BE2C (cell line): ENCODE measurements at regions not wholly inside any gene's neighbourhood (a gene's known extent, or its start where the extent isn't known, plus 50 kb on each side); places are given as distances from the start of the nearest gene placed in this dataset.

ENCODE experiments used
- DNase-seq: peaks from one replicate; pipeline ENCODE4 v3.0.0-alpha.2; 2020
- H3K27me3 ChIP-seq: fragments of 250-450 bp; sonication (Bioruptor Pico); 2 replicates; pipeline ENCODE4 v1.5.1; 2020; ENCODE audit warnings: mild to moderate bottlenecking
- H3K36me3 ChIP-seq: fragments of 250-450 bp; sonication (Bioruptor Pico); 2 replicates; pipeline ENCODE4 v1.5.1; 2020; ENCODE audit warnings: mild to moderate bottlenecking
- H3K4me1 ChIP-seq: fragments of 250-450 bp; sonication (Bioruptor Pico); 2 replicates; pipeline ENCODE4 v1.5.1; 2020
- H3K4me3 ChIP-seq: 2 replicates; pipeline ENCODE4 v1.5.1; 2011; ENCODE audit warnings: low read depth, low read length
- H3K9me3 ChIP-seq: fragments of 250-450 bp; sonication (Bioruptor Pico); 2 replicates; pipeline ENCODE4 v1.5.1; 2020
- CTCF ChIP-seq: IDR thresholded peaks from 2 replicates; pipeline ENCODE4 v1.5.1; 2012; ENCODE audit warnings: mild to moderate bottlenecking, low read depth, low read length

- no peak for TF ChIP-seq CTCF
- no peaks in the 10 kb centered on the region for H3K9me3 ChIP-seq
- no peak overlapping the region for H3K4me3 ChIP-seq
- H3K36me3 ChIP-seq: no peaks in the 10 kb centered on the region
- no peak for DNase-seq
- no peaks in the 10 kb centered on the region for H3K27me3 ChIP-seq
- no peaks in the 10 kb centered on the region for H3K4me1 ChIP-seq
These were observed 200.5 kb downstream of the MACC1 start for GRCh38 chr7:20016669-20017068.

- no peak for DNase-seq
- no peak for TF ChIP-seq CTCF
- H3K4me3 ChIP-seq: no peak overlapping the region
- H3K4me1 ChIP-seq: no peaks in the 10 kb centered on the region
- H3K36me3 ChIP-seq: no peaks in the 10 kb centered on the region
- H3K27me3 ChIP-seq: peaks cover 2% of the 10 kb centered on the region; the same call in 1 of the 2 replicates
- H3K9me3 ChIP-seq: no peaks in the 10 kb centered on the region
These were observed 203.6 kb downstream of the MACC1 start for GRCh38 chr7:20013536-20013935.

GRCh38 chr7:20012100-20012499 is 205.1 kb downstream of the MACC1 start:
- Histone ChIP-seq H3K9me3 (no peaks in the 10 kb centered on the region), H3K36me3 (no peaks in the 10 kb centered on the region), H3K4me1 (no peaks in the 10 kb centered on the region), H3K27me3 (peaks cover 2% of the 10 kb centered on the region; the same call in 1 of the 2 replicates), H3K4me3 (no peak overlapping the region)
- no peak for TF ChIP-seq CTCF
- no peak for DNase-seq

GRCh38 chr7:20010877-20011276 is 206.3 kb downstream of the MACC1 start:
- no peak for DNase-seq
- Histone ChIP-seq H3K36me3 (no peaks in the 10 kb centered on the region), H3K4me3 (no peak overlapping the region), H3K9me3 (no peaks in the 10 kb centered on the region), H3K27me3 (peaks cover 2% of the 10 kb centered on the region; the same call in 1 of the 2 replicates), H3K4me1 (no peaks in the 10 kb centered on the region)
- TF ChIP-seq CTCF: no peak

- DNase-seq: no peak
- TF ChIP-seq CTCF: no peak
- H3K4me3 ChIP-seq: no peak overlapping the region
- H3K27me3 ChIP-seq: peaks cover 6% of the 10 kb centered on the region; the same call in 1 of the 2 replicates
- H3K36me3 ChIP-seq: no peaks in the 10 kb centered on the region
- H3K9me3 ChIP-seq: no peaks in the 10 kb centered on the region
- no peaks in the 10 kb centered on the region for H3K4me1 ChIP-seq
These were observed 209.7 kb downstream of the MACC1 start for GRCh38 chr7:20007510-20007909.

- Histone ChIP-seq H3K27me3 (peaks cover 6% of the 10 kb centered on the region; the same call in 1 of the 2 replicates), H3K4me1 (no peaks in the 10 kb centered on the region), H3K36me3 (no peaks in the 10 kb centered on the region), H3K4me3 (no peak overlapping the region), H3K9me3 (no peaks in the 10 kb centered on the region)
- no peak for TF ChIP-seq CTCF
- DNase-seq: no peak
These were observed 212.1 kb downstream of the MACC1 start for GRCh38 chr7:20005081-20005480.
